SU-DHL-6 (cell line): ENCODE measurements at regions not wholly inside any gene's neighbourhood (a gene's known extent, or its start where the extent isn't known, plus 50 kb on each side); places are given as distances from the start of the nearest gene placed in this dataset.

Source experiments
- H2AFZ ChIP-seq: fragments of 200-600 bp; sonication (generic); 2 replicates; pipeline ENCODE4 v1.6.1; 2014; ENCODE audit warnings: low read depth, mild to moderate bottlenecking, moderate library complexity, mixed read lengths, antibody characterized with exemption, low read length; ENCODE audit not compliant: severe bottlenecking
- H3F3A ChIP-seq: fragments of 200-600 bp; shearing (Covaris generic); 2 replicates; pipeline ENCODE4 v1.6.0; 2016; ENCODE audit warnings: antibody characterized with exemption, mild to moderate bottlenecking; ENCODE audit not compliant: insufficient read depth
- H3K27ac ChIP-seq: fragments of 200-600 bp; sonication (generic); 2 replicates; pipeline ENCODE4 v1.5.1; 2016; ENCODE audit warnings: low read depth, mild to moderate bottlenecking, low read length, moderate library complexity, mixed read lengths
- H3K27me3 ChIP-seq: fragments of 200-600 bp; sonication (generic), shearing (Covaris generic); 2 replicates; pipeline ENCODE4 v1.6.0; 2014; ENCODE audit warnings: mild to moderate bottlenecking, low read length
- H3K36me3 ChIP-seq: fragments of 200-600 bp; sonication (generic); 2 replicates; pipeline ENCODE4 v1.6.1; 2014; ENCODE audit warnings: mild to moderate bottlenecking, low read length, mixed read lengths
- H3K4me2 ChIP-seq: fragments of 300-600, 200-600 bp; shearing (Covaris generic), sonication (generic); 2 replicates; pipeline ENCODE4 v1.6.0; 2014; ENCODE audit warnings: low read length, low read depth, mild to moderate bottlenecking; ENCODE audit not compliant: poor library complexity, severe bottlenecking
- H3K4me3 ChIP-seq: fragments of 200-600 bp; sonication (generic); 2 replicates; pipeline ENCODE4 v1.5.1; 2014; ENCODE audit warnings: antibody characterized with exemption, low read length, mild to moderate bottlenecking, mixed read lengths; ENCODE audit not compliant: insufficient read depth, poor library complexity, severe bottlenecking
- H3K79me2 ChIP-seq: fragments of 200-600 bp; sonication (generic); 2 replicates; pipeline ENCODE4 v1.6.1; 2014; ENCODE audit warnings: mild to moderate bottlenecking, low read length, moderate library complexity; ENCODE audit not compliant: insufficient read depth
- H3K9ac ChIP-seq: fragments of 200-600 bp; sonication (generic); 2 replicates; pipeline ENCODE4 v1.7.0; 2014; ENCODE audit warnings: mild to moderate bottlenecking, low read length
- H3K9me2 ChIP-seq: fragments of 200-600 bp; sonication (generic); replicated peaks from 2 replicates; pipeline ENCODE4 v1.6.1; 2014; ENCODE audit warnings: low read length; ENCODE audit not compliant: insufficient read depth
- H3K9me3 ChIP-seq: fragments of 200-600 bp; sonication (generic); 2 replicates; pipeline ENCODE4 v1.6.1; 2014; ENCODE audit warnings: low read length, mixed read lengths; ENCODE audit not compliant: insufficient read depth
- H4K20me1 ChIP-seq: fragments of 200-600 bp; sonication (generic); 2 replicates; pipeline ENCODE4 v1.6.1; 2014; ENCODE audit warnings: low read depth, mild to moderate bottlenecking, antibody characterized with exemption, low read length, moderate library complexity, mixed read lengths
- EZH2phosphoT487 ChIP-seq: fragments of 200-600 bp; sonication (generic), shearing (Covaris generic); conservative IDR thresholded peaks from 2 replicates; pipeline ENCODE4 v1.6.1; 2018; ENCODE audit warnings: mild to moderate bottlenecking, antibody characterized with exemption, low read length, moderate library complexity, mixed read lengths
- TF ChIP-seq, protein P1 (sequence below): fragments of 200-600 bp; sonication (generic); IDR thresholded peaks from one replicate; pipeline ENCODE4 v1.5.1; 2017; ENCODE audit warnings: antibody characterized with exemption, mild to moderate bottlenecking, low read length, moderate library complexity; ENCODE audit not compliant: insufficient read depth, poor library complexity, severe bottlenecking

DNA sequence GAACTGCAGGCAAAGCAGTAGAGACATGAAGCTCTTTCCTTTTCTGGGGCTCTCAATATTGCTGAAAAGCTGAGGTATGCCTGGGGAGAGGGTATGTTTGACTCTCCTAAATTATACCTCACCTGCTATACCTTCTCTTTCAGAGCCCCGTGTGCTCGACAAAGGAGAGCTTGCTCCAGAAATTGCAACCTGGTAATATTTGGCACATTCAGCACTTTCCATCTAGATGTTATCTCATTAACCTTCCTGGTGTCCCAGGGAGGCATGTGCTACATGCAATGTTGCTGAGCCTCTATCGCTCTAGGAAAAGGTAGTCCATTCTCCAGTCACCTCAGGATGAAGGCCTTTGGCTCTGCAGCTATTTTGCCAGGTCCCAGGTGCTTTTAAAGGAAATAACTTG is 78.5 kb upstream of the ZSWIM6 start:
- no peak overlapping the region for H3K4me3 ChIP-seq
- H3K79me2 ChIP-seq = no peaks in the 10 kb centered on the region
- no peak overlapping the region for H3K9ac ChIP-seq
- no peak overlapping the region for H2AFZ ChIP-seq
- no peaks in the 10 kb centered on the region for H3K9me2 ChIP-seq
- no peak overlapping the region for H3K4me2 ChIP-seq
- H3K9me3 ChIP-seq = no peaks in the 10 kb centered on the region
- H3F3A ChIP-seq = no peaks in the 10 kb centered on the region
- no peaks in the 10 kb centered on the region for H4K20me1 ChIP-seq
- no peak overlapping the region for H3K27ac ChIP-seq
- no peaks in the 10 kb centered on the region for H3K36me3 ChIP-seq
- no peaks in the 10 kb centered on the region for H3K27me3 ChIP-seq
- TF ChIP-seq, protein P1, sequence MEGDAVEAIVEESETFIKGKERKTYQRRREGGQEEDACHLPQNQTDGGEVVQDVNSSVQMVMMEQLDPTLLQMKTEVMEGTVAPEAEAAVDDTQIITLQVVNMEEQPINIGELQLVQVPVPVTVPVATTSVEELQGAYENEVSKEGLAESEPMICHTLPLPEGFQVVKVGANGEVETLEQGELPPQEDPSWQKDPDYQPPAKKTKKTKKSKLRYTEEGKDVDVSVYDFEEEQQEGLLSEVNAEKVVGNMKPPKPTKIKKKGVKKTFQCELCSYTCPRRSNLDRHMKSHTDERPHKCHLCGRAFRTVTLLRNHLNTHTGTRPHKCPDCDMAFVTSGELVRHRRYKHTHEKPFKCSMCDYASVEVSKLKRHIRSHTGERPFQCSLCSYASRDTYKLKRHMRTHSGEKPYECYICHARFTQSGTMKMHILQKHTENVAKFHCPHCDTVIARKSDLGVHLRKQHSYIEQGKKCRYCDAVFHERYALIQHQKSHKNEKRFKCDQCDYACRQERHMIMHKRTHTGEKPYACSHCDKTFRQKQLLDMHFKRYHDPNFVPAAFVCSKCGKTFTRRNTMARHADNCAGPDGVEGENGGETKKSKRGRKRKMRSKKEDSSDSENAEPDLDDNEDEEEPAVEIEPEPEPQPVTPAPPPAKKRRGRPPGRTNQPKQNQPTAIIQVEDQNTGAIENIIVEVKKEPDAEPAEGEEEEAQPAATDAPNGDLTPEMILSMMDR = no peak
- TF ChIP-seq EZH2phosphoT487 = no peak

DNA sequence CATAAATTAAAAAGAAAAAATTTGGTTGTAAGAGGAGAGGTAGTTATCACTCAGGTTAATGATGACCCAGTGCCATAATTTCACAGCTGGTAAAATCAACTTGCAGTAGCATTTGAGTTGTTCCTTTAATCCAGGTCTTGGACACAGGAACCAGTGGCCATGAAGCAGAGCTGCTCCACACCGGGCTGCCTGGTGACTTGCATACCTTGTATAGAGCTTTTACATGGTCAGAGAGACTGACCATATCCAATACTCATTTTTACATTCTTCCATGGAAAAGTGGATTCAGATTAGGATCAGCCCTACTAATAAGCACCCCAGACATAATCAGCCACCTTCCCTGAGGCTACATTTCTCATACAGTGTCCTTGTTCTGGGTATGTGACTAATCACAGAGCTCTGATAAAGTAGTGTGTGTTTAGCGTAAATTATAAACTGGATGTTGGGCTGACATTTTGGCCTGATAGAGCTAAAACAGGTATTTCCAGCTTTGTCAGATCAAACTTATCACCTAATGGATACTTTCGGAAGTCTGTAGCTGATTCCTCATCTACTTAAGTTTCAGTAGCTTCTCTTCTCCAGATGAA is 77.0 kb upstream of the ZSWIM6 start:
- Histone ChIP-seq H4K20me1 (no peaks in the 10 kb centered on the region), H3K9ac (no peak overlapping the region), H2AFZ (no peak overlapping the region), H3K36me3 (no peaks in the 10 kb centered on the region), H3F3A (no peaks in the 10 kb centered on the region), H3K9me3 (no peaks in the 10 kb centered on the region), H3K4me3 (no peak overlapping the region), H3K79me2 (no peaks in the 10 kb centered on the region), H3K9me2 (no peaks in the 10 kb centered on the region), H3K27ac (no peak overlapping the region), H3K27me3 (no peaks in the 10 kb centered on the region), H3K4me2 (no peak overlapping the region)
- no peak for TF ChIP-seq EZH2phosphoT487
- TF ChIP-seq, protein P1 = no peak

DNA sequence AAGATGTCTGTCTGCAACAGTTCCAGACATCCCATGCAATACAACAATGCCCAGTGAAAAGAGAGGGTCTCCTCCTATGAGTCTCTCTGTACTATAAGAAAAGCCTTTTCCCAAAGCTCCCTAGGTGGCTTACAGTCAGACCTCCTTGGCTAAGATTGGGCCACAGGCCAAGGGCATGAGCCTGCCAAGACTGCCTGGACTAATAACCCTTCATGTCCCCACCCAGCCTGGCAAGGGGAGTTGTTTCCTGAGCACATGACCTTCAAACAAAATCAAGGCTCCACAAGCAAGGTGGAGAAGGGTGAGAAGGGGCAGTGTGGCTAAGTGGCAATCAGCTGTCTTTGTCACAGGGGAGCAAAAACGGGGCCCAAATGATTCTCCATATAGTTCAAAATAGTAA is 75.6 kb upstream of the ZSWIM6 start:
- H3K4me2 ChIP-seq = no peak overlapping the region
- H3K27ac ChIP-seq = no peak overlapping the region
- H3K79me2 ChIP-seq = no peaks in the 10 kb centered on the region
- H3K9me3 ChIP-seq = no peaks in the 10 kb centered on the region
- H3K27me3 ChIP-seq = no peaks in the 10 kb centered on the region
- no peaks in the 10 kb centered on the region for H4K20me1 ChIP-seq
- no peaks in the 10 kb centered on the region for H3K9me2 ChIP-seq
- H3K9ac ChIP-seq = no peak overlapping the region
- TF ChIP-seq, protein P1 = no peak
- TF ChIP-seq EZH2phosphoT487 = no peak
- no peaks in the 10 kb centered on the region for H3F3A ChIP-seq
- no peak overlapping the region for H3K4me3 ChIP-seq
- H2AFZ ChIP-seq = no peak overlapping the region
- H3K36me3 ChIP-seq = no peaks in the 10 kb centered on the region
